GM21367 (cell line): ENCODE measurements at regions not wholly inside any gene's neighbourhood (a gene's known extent, or its start where the extent isn't known, plus 50 kb on each side); places are given as distances from the start of the nearest gene placed in this dataset.
"Not testable (repeated sequence)": the region's sequence is repeated elsewhere in the genome, so short reads cannot be mapped to it uniquely, and the experiment has no call there.

Experiments used
- ATAC-seq: cut with Tn5 transposase; IDR thresholded peaks from one replicate; pipeline ENCODE4 v1.9.1; 2021; ENCODE audit not compliant: unreplicated experiment

- ATAC-seq: no peak
These were observed 111.3 kb upstream of the WARS2 start for GRCh38 chr1:119251751-119252150.

- no peak for ATAC-seq
These were observed 112.9 kb upstream of the WARS2 start for GRCh38 chr1:119253366-119253765.

GRCh38 chr1:119254067-119254720, 113.7 kb upstream of the WARS2 start:
- no peak for ATAC-seq

- not testable (repeated sequence) for ATAC-seq
These were observed 112.5 kb upstream of the HAO2 start for GRCh38 chr1:119256089-119256488.

- ATAC-seq: no peak
These were observed 108.1 kb upstream of the HAO2 start for GRCh38 chr1:119260506-119260905.

GRCh38 chr1:119266386-119266785, 102.2 kb upstream of the HAO2 start:
- ATAC-seq: peak; percentile 85

GRCh38 chr1:119266858-119267257, 101.7 kb upstream of the HAO2 start:
- ATAC-seq: no peak

GRCh38 chr1:119267288-119267687, 101.3 kb upstream of the HAO2 start:
- ATAC-seq: not testable (repeated sequence)

- ATAC-seq: no peak
These were observed 99.7 kb upstream of the HAO2 start for GRCh38 chr1:119268879-119269278.

GRCh38 chr1:119275145-119276134, 93.1 kb upstream of the HAO2 start:
- no peak for ATAC-seq

- ATAC-seq: no peak
These were observed 92.0 kb upstream of the HAO2 start for GRCh38 chr1:119276558-119276957.

- no peak for ATAC-seq
These were observed 88.9 kb upstream of the HAO2 start for GRCh38 chr1:119279456-119280381.

GRCh38 chr1:119285482-119285881, 83.1 kb upstream of the HAO2 start:
- ATAC-seq: no peak

GRCh38 chr1:119286587-119287181, 81.9 kb upstream of the HAO2 start:
- ATAC-seq: no peak

- no peak for ATAC-seq
These were observed 79.8 kb upstream of the HAO2 start for GRCh38 chr1:119288751-119289150.

GRCh38 chr1:119290297-119290696, 78.3 kb upstream of the HAO2 start:
- no peak for ATAC-seq

- ATAC-seq: no peak
These were observed 76.9 kb upstream of the HAO2 start for GRCh38 chr1:119291611-119292206.

- ATAC-seq: no peak
These were observed 74.8 kb upstream of the HAO2 start for GRCh38 chr1:119293797-119294196.

GRCh38 chr1:119294199-119294598, 74.4 kb upstream of the HAO2 start:
- no peak for ATAC-seq

- no peak for ATAC-seq
These were observed 73.9 kb upstream of the HAO2 start for GRCh38 chr1:119294722-119295121.
